Keratinocyte (primary cell): ENCODE measurements at regions not wholly inside any gene's neighbourhood (a gene's known extent, or its start where the extent isn't known, plus 50 kb on each side); places are given as distances from the start of the nearest gene placed in this dataset.

ENCODE experiments used
- CTCF ChIP-seq, 3 experiments: IDR thresholded peaks in 1 of 3; conservative IDR thresholded peaks in 1 of 3; optimal IDR thresholded peaks in 1 of 3; 2 replicates in 2 of 3; 3 replicates in 1 of 3; pipeline versions ENCODE3 to v1.5.1; 2011; ENCODE audit warnings: low read length in 3 of 3, mild to moderate bottlenecking in 3 of 3, moderate library complexity in 2 of 3, control low read depth in 1 of 3, inconsistent platforms in 1 of 3; ENCODE audit not compliant: insufficient read depth in 2 of 3; ENCODE audit errors: extremely low read depth in 1 of 3
- EZH2 ChIP-seq: IDR thresholded peaks from one replicate; pipeline ENCODE4 v1.6.1; 2012; ENCODE audit warnings: inconsistent platforms, mild to moderate bottlenecking, low read length, moderate library complexity

- TF ChIP-seq CTCF (optimal IDR thresholded peaks at IDR 0.05 in 1 of 3, IDR thresholded peaks at IDR 0.05 in 1 of 3, conservative IDR thresholded peaks at IDR 0.05 in 1 of 3; ENCODE audit: extremely low read depth in 1 of 3, insufficient read depth in 2 of 3, low read length in 3 of 3) (no peak), EZH2 (no peak)
Observed at GRCh38 chr4:157907226-157907946, 265.4 kb downstream of the GASK1B start.
